HG03060 (cell line): ENCODE measurements at regions not wholly inside any gene's neighbourhood (a gene's known extent, or its start where the extent isn't known, plus 50 kb on each side); places are given as distances from the start of the nearest gene placed in this dataset.

Experiments used
- ATAC-seq: cut with Tn5 transposase; IDR thresholded peaks from one replicate; pipeline ENCODE4 v1.9.1; 2021; ENCODE audit warnings: low read depth, moderate number of reproducible peaks; ENCODE audit not compliant: unreplicated experiment

- ATAC-seq: no peak
These were observed 667.1 kb downstream of the INHBA start for GRCh38 chr7:41035794-41036193.

DNA sequence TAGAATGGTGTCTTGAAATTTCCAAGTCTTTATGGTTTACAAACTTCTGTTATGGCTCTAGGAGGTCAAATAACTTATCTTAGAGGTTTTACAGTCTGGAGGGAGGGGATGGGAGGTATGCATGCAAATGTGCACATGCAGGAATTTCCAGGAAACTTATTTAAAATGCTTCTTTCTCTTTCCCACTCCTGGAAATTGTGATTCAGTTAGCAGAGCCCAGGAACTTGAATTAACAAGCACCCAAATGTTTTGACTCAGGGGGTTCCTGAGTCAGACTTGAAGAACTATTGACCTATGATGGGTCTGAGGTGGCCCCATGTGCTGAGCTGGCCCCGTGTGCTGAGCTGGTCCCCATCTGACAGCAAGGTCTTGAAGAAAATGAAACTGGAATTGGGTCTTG, 669.4 kb downstream of the INHBA start:
- ATAC-seq: no peak

- ATAC-seq: no peak
These were observed 672.2 kb downstream of the INHBA start for GRCh38 chr7:41030673-41031072.

DNA sequence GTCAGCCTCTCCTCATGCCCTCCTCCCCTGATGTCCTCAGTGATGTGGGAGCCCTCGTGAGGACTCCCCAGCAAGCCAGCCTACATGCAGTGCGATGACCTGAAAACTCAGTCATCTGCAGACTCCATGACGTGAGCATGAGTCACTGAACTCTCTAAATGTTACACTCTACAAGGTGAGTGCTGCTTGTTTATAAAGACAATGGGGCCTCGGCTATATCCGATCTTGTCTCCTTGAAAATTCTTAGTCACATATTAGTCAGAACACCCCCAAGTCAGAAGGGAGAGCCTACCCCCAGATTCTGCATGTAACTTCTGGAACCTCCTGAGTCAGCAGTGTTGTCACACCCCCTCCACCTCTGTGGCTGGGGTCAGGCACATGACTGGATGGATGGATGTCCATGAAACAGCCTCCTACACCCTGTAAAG, 673.8 kb downstream of the INHBA start:
- ATAC-seq: no peak

DNA sequence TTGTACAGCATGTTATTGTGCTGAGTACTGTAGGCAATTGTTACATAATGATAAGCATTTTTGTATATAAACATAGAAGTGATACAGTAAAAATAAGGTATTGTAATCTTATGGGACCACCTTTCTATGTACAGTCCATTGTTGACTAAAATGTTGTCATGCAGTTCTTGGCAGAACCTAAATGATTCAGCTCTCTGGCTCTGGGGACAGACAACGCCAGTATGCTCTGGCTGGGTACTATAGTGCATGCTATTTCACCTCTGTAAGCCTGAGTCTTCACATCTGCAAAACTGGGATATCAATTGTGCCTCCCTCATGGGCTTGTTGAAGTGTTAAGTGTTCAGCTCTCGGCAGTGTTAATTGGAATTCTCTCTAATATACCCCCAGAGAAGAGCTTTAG, 674.3 kb downstream of the INHBA start:
- ATAC-seq: no peak

- no peak for ATAC-seq
These were observed 675.3 kb downstream of the INHBA start for GRCh38 chr7:41027428-41028115.

DNA sequence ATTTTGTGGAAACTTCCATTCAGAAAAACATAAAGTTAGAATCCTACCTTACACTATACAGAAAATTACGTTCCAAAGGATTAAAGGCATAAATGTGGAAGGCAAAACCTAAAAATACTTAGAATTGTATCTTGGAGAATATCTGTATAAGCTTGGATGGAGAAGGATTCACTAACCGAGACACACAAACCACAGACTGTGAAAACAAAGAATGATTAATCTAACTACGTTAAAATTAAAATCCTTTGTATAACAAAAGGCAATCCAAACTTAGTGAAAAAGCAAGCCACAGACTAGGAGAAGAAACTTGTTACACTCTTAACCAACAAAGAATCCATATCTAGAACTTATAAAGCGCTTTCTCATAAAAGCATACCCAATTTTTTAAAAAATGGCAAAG, 678.8 kb downstream of the INHBA start:
- no peak for ATAC-seq

DNA sequence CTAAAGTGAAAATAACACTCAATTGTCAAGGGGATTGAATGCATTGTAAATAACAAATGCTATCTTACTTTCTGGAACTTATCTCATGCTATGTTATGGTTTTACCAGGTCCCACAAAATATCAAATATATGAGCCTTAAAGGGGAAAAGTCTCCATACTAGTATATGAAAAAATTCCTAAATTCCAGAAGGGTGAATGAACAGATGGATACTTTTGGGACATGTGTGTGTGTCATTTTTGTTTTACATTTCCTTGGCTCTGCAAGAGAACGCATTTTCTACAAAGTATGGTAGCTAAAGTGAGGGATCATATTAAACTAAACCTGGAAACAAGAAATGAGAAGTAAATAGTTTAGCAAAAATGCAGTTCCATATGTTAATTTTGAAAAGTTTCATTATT, 682.8 kb downstream of the INHBA start:
- no peak for ATAC-seq

- no peak for ATAC-seq
These were observed 689.8 kb downstream of the INHBA start for GRCh38 chr7:41013117-41013516.

GRCh38 chr7:41012041-41012440, 690.8 kb downstream of the INHBA start:
- no peak for ATAC-seq

DNA sequence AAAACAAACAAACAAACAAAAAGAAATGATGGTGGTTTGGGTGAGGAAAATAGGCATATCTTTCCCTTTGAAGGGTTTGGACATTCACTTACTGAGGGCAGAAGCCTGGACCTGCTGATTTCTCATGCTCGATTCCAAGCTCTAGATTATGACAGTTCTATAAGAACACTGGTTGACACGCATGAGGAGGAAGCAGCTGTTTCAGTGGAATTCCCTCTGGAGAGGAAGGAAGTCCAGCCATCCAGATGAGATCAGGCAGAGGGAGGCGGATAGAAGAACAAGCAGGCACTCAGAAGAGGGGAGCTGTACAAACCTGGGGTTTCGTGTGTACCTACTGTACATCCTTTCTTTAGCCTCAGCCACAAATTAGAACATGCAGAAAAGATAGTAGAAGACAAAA, 691.9 kb downstream of the INHBA start:
- ATAC-seq: no peak

DNA sequence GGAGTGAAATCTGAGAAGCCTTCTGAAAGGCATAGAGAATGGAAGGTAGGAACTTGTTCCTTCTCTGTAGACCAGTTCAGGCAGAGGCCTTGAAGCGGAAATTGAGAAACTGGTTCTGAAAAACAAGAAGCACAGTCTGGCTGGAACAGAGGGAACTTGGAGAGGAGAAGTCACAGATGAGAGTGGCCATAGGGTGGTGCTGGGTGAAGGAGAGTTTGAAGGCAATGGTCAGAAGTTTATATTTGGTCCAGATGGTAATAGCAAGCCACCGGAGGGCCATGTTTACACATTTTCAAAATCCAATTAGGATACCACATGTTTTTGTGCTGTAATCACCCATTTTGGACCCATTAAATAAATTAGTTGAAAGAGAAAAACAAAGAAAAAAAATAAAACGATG, 692.5 kb downstream of the INHBA start:
- ATAC-seq: no peak

DNA sequence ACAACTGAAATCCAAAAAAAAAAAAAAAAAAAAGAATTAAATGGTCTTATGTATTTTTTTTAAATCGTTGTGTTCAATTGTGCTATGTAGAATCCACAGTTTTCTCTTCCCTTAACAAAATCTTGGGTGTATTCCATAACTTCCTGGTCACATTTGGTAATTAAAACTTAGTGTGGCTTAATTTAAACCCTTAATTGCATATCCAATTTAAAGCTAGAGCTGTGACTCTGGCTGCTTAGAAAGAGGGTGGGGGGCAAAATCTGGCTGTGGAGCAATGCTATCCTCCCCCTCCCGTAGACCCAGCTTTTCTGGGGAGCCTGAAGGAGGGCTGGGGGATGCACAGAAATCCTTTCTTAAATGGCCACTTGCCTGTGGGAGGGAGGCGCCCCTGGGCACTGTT, 695.1 kb downstream of the INHBA start:
- no peak for ATAC-seq

DNA sequence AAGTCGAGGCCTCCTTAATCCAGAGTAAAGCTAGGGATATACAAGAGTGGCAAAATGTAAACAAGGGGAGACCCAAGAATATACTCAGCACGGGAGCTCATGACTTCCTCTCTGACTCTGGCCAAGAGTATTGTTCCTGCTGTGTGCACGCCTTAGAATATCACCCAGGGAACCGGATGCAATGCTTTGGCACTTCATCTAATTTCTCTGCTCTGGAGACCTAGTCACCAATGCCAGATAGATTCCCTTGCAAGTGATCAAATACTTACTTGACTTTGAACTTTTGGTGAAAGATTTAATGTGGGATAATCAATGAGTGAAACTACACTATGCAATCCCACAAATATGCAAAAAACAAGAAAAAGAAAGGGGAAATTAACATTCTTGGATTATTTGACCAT, 695.5 kb downstream of the INHBA start:
- ATAC-seq: no peak

DNA sequence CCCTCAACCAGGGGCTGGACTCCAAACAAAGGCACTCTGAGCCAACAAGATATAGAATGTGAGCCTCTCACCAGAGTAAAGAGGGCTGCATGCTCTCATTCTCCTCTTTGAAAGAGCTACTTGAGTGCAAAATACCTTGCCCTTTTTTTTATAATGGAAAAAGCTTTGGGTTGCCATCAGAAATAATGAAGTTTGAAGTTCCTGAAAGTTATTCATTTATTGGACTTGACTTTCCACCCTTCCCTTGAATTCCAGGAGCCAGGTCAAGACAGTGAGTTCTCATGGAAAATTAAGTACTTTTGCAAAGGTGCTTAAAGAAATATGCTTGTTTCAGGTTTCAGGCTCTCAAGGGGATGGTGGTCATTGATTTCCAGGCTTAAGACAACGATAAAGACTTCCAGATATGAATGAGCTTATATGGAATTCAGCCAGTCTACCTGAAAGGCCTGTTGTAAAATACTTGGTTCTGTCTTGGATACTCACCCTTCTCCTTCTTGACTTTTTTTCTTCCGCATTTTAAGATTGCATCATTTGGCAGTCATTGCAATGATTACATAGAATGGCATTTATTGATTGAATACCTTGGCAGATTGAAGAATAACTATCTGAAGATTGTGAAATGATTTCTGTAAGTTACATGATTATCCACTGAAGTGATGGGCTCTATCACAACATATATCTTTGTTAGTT, 696.4 kb downstream of the INHBA start:
- ATAC-seq: no peak

- ATAC-seq: no peak
These were observed 697.5 kb downstream of the INHBA start for GRCh38 chr7:41005374-41005901.

- ATAC-seq: no peak
These were observed 698.9 kb downstream of the INHBA start for GRCh38 chr7:41003977-41004376.

GRCh38 chr7:41003611-41003940, 699.3 kb downstream of the INHBA start:
- ATAC-seq: no peak

GRCh38 chr7:41002741-41003610, 699.9 kb downstream of the INHBA start:
- ATAC-seq: no peak

GRCh38 chr7:41000042-41000441, 702.8 kb downstream of the INHBA start:
- ATAC-seq: no peak

DNA sequence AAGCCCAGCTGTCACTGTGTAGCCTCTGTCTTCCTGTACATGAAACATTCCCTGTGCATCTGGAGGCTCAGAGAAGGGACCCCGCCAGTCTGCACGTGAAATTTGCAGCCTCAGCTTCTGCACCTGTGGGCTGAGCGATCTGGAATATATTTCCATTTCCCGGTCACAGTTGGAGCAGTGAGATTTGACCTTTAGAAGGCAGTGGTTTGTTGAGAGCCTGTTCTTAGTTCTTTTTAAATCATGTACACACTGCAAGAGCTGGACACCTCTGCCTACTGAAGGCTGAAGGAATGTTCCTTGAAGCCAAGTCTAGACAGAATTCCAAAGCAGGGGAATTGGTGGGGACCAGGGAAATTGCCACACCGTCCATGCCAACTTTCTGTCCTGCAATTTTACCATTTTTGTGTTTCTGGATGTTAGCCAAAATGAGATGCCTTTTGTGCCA, 706.6 kb downstream of the INHBA start:
- no peak for ATAC-seq
